Sigmoid colon (tissue), 6 donors: ENCODE measurements at regions not wholly inside any gene's neighbourhood (a gene's known extent, or its start where the extent isn't known, plus 50 kb on each side); places are given as distances from the start of the nearest gene placed in this dataset.
A peak's percentile ranks its signal among the peaks of the same experiment; 100 is the strongest.

Experiments used
- DNase-seq: peaks from one replicate; pipeline ENCODE4 v3.0.0-alpha.2; 2019
- H3K27ac ChIP-seq, 4 donors: fragments of 200-600 bp; sonication (generic); one replicate each; pipeline ENCODE4 v1.5.1; 2016 to 2019; ENCODE audit warnings: mild to moderate bottlenecking in 1 of 4
- H3K27me3 ChIP-seq, 3 donors: fragments of 200-600 bp; sonication (generic); one replicate each; pipeline ENCODE4 v1.5.1; 2019; ENCODE audit warnings: mild to moderate bottlenecking in 1 of 3
- H3K36me3 ChIP-seq, 4 donors: fragments of 200-600 bp; sonication (generic); one replicate each; pipeline ENCODE4 v1.5.1; 2016 to 2019
- H3K4me1 ChIP-seq, 4 donors: fragments of 200-600 bp; sonication (generic); one replicate each; pipeline ENCODE4 v1.5.1; 2017 to 2019
- H3K4me3 ChIP-seq, 4 donors: fragments of 200-600 bp; sonication (generic); one replicate each; pipeline ENCODE4 v1.5.1; 2017 to 2019; ENCODE audit warnings: mild to moderate bottlenecking in 2 of 4, moderate library complexity in 1 of 4
- H3K9me3 ChIP-seq, 4 donors: fragments of 200-600 bp in 3 of 4; sonication (generic) in 3 of 4; one replicate each; pipeline versions ENCODE4 v1.5.1 to v1.6.1; 2013 to 2019
- EP300 ChIP-seq, 4 donors: sonication (generic); formaldehyde crosslinking; IDR thresholded peaks; one replicate each; pipeline ENCODE4 v1.6.1; 2017; ENCODE audit warnings: antibody characterized with exemption in 4 of 4
- POLR2A ChIP-seq, 2 donors: fragments of 450-650 bp; IDR thresholded peaks; one replicate each; pipeline ENCODE4 v1.6.1; 2016; ENCODE audit warnings: antibody characterized with exemption in 2 of 2, mild to moderate bottlenecking in 2 of 2, moderate library complexity in 2 of 2
- POLR2AphosphoS5 ChIP-seq, 4 donors: sonication (generic); formaldehyde crosslinking; IDR thresholded peaks; one replicate each; pipeline ENCODE4 v1.6.1; 2017; ENCODE audit warnings: antibody characterized with exemption in 4 of 4
- WGBS, 2 donors: extraction: QIAGEN DNeasy Blood & Tissue Kit; methylation state at CpG; one replicate each; pipeline ENCODE4 v1.1.7; 2013; 5-methylcytosine and 5-hydroxymethylcytosine counted together
- intact Hi-C: fragments of 100-400 bp; cut with DNase I; formaldehyde crosslinking; loops from one replicate; pipeline ENCODE4 v1.15.1; 2023
- TF ChIP-seq, protein P1 (sequence below), 4 experiments: fragments of 450-650 bp in 3 of 4; fragments of 200-600 bp in 1 of 4; IDR thresholded peaks; one replicate each; pipeline ENCODE4 v1.5.1; 2016 to 2019; ENCODE audit warnings: antibody characterized with exemption in 4 of 4, mild to moderate bottlenecking in 3 of 4, moderate library complexity in 2 of 4
- donor health status: healthy with polysubstance abuse.
- donor health status: healthy.

- Histone ChIP-seq H3K36me3 (no peaks in the 10 kb centered on the region), H3K4me1 (no peaks in the 10 kb centered on the region), H3K9me3 (no peaks in the 10 kb centered on the region), H3K27me3 (no peaks in the 10 kb centered on the region), H3K27ac (no peak overlapping the region), H3K4me3 (no peak overlapping the region)
- 77 to 88% methylated on average over 1 of the region's 1 CpG for WGBS, 2 donors
- DNase-seq = no peak
- TF ChIP-seq POLR2AphosphoS5 (IDR thresholded peaks at IDR 0.05) = peak in 3 of 4 donors; percentile 59 to 83 (median 76)
- TF ChIP-seq EP300 (IDR thresholded peaks at IDR 0.05) = no peak
- intact Hi-C loops = no loop called here
Observed at GRCh38 chr4:44845309-44845708, 119.0 kb upstream of the GNPDA2 start.

DNA sequence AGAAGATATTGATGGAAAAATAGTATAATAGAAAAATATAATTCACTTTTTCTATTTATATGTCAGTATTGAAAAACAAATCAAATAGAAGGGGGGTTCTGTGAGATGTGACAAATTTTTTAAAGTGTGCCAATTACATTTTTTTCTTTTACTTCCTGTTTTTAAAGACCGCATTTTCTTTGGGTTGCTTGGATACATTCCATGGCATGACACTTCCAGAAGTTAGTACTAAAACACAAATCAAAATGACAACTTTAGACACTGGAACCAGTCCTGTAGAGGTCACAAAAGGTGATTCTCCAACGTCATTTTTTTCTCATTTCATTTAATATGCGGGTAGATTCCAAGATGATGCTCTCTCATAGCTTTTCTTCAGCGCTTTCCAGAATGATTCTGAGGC, 116.2 kb upstream of the GNPDA2 start:
- Histone ChIP-seq H3K27ac (no peak overlapping the region), H3K27me3 (no peaks in the 10 kb centered on the region), H3K4me1 (no peaks in the 10 kb centered on the region), H3K9me3 (no peaks in the 10 kb centered on the region), H3K4me3 (no peak overlapping the region), H3K36me3 (no peaks in the 10 kb centered on the region)
- DNase-seq = no peak
- intact Hi-C loops = no loop called here
- TF ChIP-seq POLR2A (IDR thresholded peaks at IDR 0.05) = no peak
- no peak for TF ChIP-seq POLR2AphosphoS5 (IDR thresholded peaks at IDR 0.05)
- TF ChIP-seq EP300 (IDR thresholded peaks at IDR 0.05) = no peak
- TF ChIP-seq, protein P1, sequence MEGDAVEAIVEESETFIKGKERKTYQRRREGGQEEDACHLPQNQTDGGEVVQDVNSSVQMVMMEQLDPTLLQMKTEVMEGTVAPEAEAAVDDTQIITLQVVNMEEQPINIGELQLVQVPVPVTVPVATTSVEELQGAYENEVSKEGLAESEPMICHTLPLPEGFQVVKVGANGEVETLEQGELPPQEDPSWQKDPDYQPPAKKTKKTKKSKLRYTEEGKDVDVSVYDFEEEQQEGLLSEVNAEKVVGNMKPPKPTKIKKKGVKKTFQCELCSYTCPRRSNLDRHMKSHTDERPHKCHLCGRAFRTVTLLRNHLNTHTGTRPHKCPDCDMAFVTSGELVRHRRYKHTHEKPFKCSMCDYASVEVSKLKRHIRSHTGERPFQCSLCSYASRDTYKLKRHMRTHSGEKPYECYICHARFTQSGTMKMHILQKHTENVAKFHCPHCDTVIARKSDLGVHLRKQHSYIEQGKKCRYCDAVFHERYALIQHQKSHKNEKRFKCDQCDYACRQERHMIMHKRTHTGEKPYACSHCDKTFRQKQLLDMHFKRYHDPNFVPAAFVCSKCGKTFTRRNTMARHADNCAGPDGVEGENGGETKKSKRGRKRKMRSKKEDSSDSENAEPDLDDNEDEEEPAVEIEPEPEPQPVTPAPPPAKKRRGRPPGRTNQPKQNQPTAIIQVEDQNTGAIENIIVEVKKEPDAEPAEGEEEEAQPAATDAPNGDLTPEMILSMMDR (IDR thresholded peaks at IDR 0.05) = no peak
- 58 to 76% methylated on average over 4 of the region's 4 CpGs for WGBS, 2 donors

DNA sequence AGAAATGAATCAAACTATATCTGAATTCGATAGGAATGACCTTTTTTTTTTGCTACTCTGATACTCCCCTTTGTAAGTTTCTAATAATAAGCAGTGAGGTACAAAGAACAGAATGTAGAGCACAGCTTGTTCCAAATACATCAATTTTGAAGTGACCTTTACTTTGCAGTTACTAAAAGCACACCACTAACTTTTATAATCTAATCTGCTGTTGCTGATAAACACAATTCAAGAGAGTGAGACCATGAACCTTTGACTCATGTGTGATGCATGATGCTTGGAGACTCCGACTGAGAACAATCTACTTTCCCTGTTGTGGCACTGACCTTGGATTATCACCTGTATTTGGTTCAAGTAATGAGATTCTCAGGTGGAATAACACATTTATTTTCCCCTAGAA, 91.6 kb upstream of the GNPDA2 start:
- H3K4me1 ChIP-seq = peaks cover 0 to 20% (median 4%) of the 10 kb centered on the region in 4 donors
- TF ChIP-seq, protein P1 (IDR thresholded peaks at IDR 0.05) = no peak
- TF ChIP-seq EP300 (IDR thresholded peaks at IDR 0.05) (peak in 1 of 4 donors; percentile 26), POLR2A (IDR thresholded peaks at IDR 0.05) (no peak), POLR2AphosphoS5 (IDR thresholded peaks at IDR 0.05) (peak in 1 of 4 donors; percentile 27)
- 44 to 71% methylated on average over 2 of the region's 2 CpGs for WGBS, 2 donors
- no peaks in the 10 kb centered on the region for H3K9me3 ChIP-seq
- DNase-seq = no peak
- H3K36me3 ChIP-seq = no peaks in the 10 kb centered on the region
- H3K4me3 ChIP-seq = no peak overlapping the region
- H3K27ac ChIP-seq = peak overlapping the region in 1 of 4 donors; percentile 33
- intact Hi-C loops = no loop called here
- H3K27me3 ChIP-seq = no peaks in the 10 kb centered on the region

GRCh38 chr4:44806071-44806470, 79.7 kb upstream of the GNPDA2 start:
- 14 to 58% methylated on average over 2 of the region's 2 CpGs for WGBS, 2 donors
- Histone ChIP-seq H3K27ac (no peak overlapping the region), H3K9me3 (no peaks in the 10 kb centered on the region), H3K27me3 (no peaks in the 10 kb centered on the region), H3K4me1 (no peaks in the 10 kb centered on the region), H3K4me3 (no peak overlapping the region), H3K36me3 (no peaks in the 10 kb centered on the region)
- TF ChIP-seq EP300 (IDR thresholded peaks at IDR 0.05) = no peak
- TF ChIP-seq, protein P1 (IDR thresholded peaks at IDR 0.05) = no peak
- no peak for TF ChIP-seq POLR2AphosphoS5 (IDR thresholded peaks at IDR 0.05)
- TF ChIP-seq POLR2A (IDR thresholded peaks at IDR 0.05) = no peak
- no peak for DNase-seq
- intact Hi-C loops = no loop called here

GRCh38 chr4:44804301-44804700, 77.9 kb upstream of the GNPDA2 start:
- WGBS, 2 donors = 80 to 93% methylated on average over 1 of the region's 1 CpG
- no peak for DNase-seq
- H3K36me3 ChIP-seq = no peaks in the 10 kb centered on the region
- no peaks in the 10 kb centered on the region for H3K27me3 ChIP-seq
- H3K4me3 ChIP-seq = no peak overlapping the region
- no peaks in the 10 kb centered on the region for H3K4me1 ChIP-seq
- no peak overlapping the region for H3K27ac ChIP-seq
- no peaks in the 10 kb centered on the region for H3K9me3 ChIP-seq
- intact Hi-C loops = no loop called here
- TF ChIP-seq POLR2A (IDR thresholded peaks at IDR 0.05) = no peak
- no peak for TF ChIP-seq POLR2AphosphoS5 (IDR thresholded peaks at IDR 0.05)
- TF ChIP-seq, protein P1 (IDR thresholded peaks at IDR 0.05) = no peak
- no peak for TF ChIP-seq EP300 (IDR thresholded peaks at IDR 0.05)
